ENCODE measurements at regions not wholly inside any gene's neighbourhood (a gene's known extent, or its start where the extent isn't known, plus 50 kb on each side); places are given as distances from the start of the nearest gene placed in this dataset.

- TF ChIP-seq ZNF225 (CRISPR knock-in tag; IDR thresholded peaks at IDR 0.05): peak; percentile 89
- peak; percentile 95; the same call in 1 of the 2 replicates for TF ChIP-seq E2F2 (CRISPR knock-in tag; IDR thresholded peaks at IDR 0.05; ENCODE audit: borderline replicate concordance)
- peak; percentile 75; the same call in 1 of the 2 replicates for TF ChIP-seq NCOA1 (CRISPR knock-in tag; IDR thresholded peaks at IDR 0.05)
- no peak for TF ChIP-seq ELK4 (CRISPR knock-in tag; IDR thresholded peaks at IDR 0.05; ENCODE audit: borderline replicate concordance)
- no peak for TF ChIP-seq AKNA (CRISPR knock-in tag; IDR thresholded peaks at IDR 0.05; ENCODE audit: borderline replicate concordance)
- peak; percentile 90; the same call in 1 of the 2 replicates for TF ChIP-seq ERF (CRISPR knock-in tag; IDR thresholded peaks at IDR 0.05)
- peak; percentile 32 for TF ChIP-seq ZNF383 (CRISPR knock-in tag; IDR thresholded peaks at IDR 0.05; ENCODE audit: borderline replicate concordance)
- TF ChIP-seq PHF21A (CRISPR knock-in tag; IDR thresholded peaks at IDR 0.05): peak; percentile 100
- TF ChIP-seq ZNF543 (CRISPR knock-in tag; IDR thresholded peaks at IDR 0.05): peak; percentile 98
- peak; percentile 100 for TF ChIP-seq ZBTB43 (CRISPR knock-in tag; conservative IDR thresholded peaks at IDR 0.05)
- TF ChIP-seq ZFP36L1 (CRISPR knock-in tag; IDR thresholded peaks at IDR 0.05): no peak; the same call in 1 of the 2 replicates
- no peak; the same call in none of the 2 replicates for TF ChIP-seq KMT2B (CRISPR knock-in tag; IDR thresholded peaks at IDR 0.05)
- TF ChIP-seq TP53 (CRISPR knock-in tag; conservative IDR thresholded peaks at IDR 0.05): peak; percentile 94; the same call in 1 of the 2 replicates
- no peak; the same call in 1 of the 2 replicates for TF ChIP-seq EEA1 (CRISPR knock-in tag; IDR thresholded peaks at IDR 0.05; ENCODE audit: borderline replicate concordance)
- TF ChIP-seq ZNF619 (CRISPR knock-in tag; IDR thresholded peaks at IDR 0.05): no peak
- TF ChIP-seq ZFAT (CRISPR knock-in tag; conservative IDR thresholded peaks at IDR 0.05): no peak
- TF ChIP-seq NRL (CRISPR knock-in tag; IDR thresholded peaks at IDR 0.05; ENCODE audit: borderline replicate concordance): no peak
- TF ChIP-seq ZNF251 (CRISPR knock-in tag; IDR thresholded peaks at IDR 0.05): peak; percentile 85
- TF ChIP-seq SP2 (CRISPR knock-in tag; IDR thresholded peaks at IDR 0.05): peak; percentile 48; the same call in 1 of the 2 replicates
- TF ChIP-seq CREB3 (CRISPR knock-in tag; IDR thresholded peaks at IDR 0.05): no peak
Measured at GRCh38 chr16:85514598-85515318, 98.4 kb upstream of the GSE1 start (continued).
